GM21619 (cell line): ENCODE measurements at regions not wholly inside any gene's neighbourhood (a gene's known extent, or its start where the extent isn't known, plus 50 kb on each side); places are given as distances from the start of the nearest gene placed in this dataset.

ENCODE experiments used
- ATAC-seq: cut with Tn5 transposase; IDR thresholded peaks from one replicate; pipeline ENCODE4 v1.9.1; 2021; ENCODE audit not compliant: unreplicated experiment

DNA sequence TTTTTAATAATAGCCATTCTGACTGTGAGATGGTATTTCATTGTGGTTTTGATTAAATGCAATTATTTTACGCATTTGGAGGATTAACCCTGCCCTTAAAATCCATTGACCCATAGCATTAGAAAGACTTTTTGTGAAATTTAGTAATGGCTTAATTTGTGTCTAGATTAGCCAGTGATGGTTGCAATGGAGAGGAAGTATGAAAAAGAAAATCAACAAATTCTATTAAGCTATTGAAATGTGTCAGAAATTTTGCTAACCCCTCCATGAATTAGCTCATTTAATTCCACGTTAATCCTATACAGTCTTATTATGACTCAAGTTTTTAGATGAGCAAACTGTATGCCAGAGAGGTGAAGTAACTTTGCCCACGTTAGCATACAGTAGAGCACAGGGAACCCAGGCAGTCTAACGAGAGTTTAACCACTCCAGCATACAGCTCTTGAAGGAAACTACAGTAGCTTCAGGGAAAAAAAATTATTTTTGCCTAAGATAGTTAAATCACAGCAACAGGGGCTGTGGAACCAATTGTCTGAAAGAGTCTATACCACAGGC lies 158.2 kb upstream of the PPP2R2B start:
- ATAC-seq = no peak

DNA sequence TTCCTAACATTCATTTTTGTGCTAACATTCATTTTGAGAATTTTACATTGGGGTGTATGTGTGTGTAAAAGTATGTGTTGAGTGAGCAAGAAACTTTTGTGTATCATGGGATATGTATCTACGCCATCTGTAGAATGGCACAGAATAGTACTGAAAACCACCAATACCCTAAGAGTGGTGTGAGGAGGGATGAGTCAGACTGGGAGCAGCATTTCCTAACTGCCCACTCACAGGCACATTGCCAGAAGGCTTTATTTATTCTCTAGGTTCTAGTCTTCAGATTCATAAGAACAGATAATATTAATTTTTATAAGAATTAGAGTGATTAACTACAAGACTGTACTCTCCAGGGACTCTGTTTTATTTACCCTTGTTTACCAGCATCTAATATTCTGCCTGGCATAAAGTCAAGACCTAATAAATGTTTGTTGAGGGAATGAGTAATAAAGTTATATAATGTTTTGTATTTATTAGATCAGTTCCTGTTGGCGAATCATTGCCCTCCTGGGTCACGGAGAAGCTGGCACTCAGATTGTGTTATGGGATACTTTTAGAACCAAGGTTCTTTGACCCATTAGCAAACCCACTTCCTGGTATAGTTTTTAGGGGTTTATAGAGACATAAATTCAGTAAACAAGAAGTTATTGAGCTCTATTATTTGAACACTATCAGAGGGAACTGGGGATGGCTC lies 159.1 kb upstream of the PPP2R2B start:
- no peak for ATAC-seq

DNA sequence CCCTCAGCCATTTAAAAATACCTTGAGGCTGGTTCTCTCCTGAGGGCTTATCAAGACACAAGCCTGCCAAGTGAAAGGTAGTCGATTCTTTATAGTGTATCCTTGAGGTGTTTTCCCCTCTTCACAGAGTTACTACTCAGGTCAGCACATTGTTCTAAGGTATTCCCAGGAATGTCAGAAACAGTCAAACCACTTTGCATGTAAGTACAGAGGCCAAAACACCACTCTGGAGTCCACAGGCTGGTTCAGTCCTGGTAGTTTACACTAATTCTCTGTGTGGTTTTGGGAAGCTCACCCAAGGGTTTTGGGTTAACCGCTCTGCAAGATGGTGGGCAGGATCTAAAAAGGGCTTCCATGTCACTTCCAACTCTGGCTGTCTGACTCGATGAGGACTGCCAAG lies 162.3 kb upstream of the PPP2R2B start:
- ATAC-seq = no peak

DNA sequence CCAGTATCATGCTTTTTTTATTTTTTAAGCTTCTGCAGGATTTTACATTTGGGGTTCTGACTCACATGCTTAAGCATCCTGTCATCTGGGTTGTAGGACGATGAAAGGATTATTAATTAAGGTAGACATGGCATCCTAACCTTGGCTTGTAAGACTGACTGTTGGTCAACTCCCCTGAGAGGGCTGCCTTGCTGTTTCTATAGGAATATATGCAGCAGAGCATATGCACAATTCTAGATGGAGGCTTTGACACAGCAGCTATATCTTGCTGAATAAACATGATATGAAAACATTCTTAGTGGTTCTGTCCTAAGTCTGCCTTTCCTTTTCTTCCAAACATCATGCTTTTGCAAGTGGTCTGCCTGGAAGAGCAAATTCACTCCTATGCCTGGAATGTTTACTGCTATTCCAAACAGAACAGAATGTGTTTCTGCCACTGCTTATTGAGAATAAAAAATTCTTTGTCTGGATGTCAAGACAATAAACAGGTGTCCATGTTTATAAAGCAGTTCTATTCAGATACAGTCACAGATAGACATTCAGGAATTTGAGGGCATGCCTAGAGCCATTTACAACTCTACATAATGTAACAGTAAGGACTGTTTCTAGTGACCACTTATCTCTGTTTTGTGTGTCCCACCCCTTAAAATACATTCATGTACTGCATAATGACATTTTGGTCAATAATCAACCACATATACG lies 166.2 kb upstream of the PPP2R2B start:
- ATAC-seq = no peak

DNA sequence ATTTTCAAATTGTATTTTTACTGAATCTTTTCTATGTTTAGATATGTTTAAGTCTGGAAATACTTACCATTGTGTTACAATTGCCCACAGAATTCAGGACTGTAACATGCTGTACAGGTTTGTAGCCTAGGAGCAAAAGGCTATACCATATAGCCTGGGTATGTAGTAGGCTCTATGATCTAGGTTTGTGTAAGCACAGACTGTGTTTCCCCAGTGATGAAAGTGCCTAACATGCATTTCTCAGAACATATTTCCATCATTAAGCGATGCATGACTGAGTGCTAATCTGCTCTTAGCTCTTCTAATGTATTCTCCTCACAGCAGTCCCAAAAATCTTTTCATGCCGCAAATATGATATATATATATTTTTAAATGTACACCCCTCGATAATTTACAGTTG lies 166.7 kb upstream of the PPP2R2B start:
- no peak for ATAC-seq

DNA sequence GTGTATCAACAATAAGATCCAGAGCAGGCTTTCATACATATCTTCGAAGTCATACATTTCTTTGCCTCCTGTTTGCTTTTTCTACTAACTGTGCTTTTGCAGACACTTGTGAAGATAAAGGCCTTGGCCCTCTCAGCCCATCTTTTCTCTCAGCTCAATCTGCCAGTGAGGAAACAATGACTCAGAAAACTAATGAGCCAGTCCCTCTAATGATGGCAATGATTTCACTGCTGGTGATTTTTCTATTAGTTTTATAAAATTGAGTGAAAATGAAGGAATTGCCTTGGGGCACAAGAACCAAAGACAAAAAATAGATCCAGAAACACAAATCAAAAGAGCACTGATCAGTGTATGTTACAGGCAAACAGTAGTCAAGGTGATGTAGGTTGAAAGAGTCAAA lies 167.7 kb upstream of the PPP2R2B start:
- ATAC-seq = no peak

DNA sequence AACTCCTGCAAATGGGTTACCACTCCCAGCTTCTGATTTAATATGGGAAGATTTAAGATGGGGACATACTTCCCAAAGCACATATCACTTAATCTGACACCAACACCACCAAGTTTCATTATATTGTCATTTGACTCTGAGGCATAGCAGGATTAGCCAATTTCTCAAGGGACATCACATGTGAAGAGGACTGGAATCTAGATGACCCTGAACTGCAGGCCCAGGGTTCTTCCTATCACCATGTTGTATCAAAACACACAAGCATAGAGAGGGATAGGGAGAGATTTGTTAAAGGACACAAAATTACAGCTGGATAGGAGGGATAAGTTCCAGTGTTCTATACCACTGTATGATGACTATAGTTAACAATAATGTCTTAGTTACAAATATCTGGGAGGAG lies 168.3 kb upstream of the PPP2R2B start:
- no peak for ATAC-seq

DNA sequence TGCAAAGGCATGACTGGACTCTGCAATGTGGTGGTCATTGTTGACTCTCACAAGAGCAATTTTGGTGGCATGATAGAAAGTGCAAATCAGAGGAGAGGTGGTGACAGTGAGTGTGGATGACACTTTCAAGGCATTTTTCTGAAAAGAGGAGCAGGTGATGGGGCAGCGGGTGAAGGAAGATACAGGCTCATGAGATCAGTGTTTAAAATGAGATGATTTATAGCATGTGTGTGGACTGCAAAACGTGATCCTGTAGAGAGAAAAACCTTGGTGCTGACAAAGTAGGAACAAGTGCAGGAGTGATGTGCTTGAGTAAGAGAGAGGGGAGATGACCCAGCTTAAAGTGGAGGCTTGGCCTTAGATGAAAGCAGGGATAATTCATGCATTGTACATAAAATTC lies 171.2 kb upstream of the PPP2R2B start:
- ATAC-seq = no peak

DNA sequence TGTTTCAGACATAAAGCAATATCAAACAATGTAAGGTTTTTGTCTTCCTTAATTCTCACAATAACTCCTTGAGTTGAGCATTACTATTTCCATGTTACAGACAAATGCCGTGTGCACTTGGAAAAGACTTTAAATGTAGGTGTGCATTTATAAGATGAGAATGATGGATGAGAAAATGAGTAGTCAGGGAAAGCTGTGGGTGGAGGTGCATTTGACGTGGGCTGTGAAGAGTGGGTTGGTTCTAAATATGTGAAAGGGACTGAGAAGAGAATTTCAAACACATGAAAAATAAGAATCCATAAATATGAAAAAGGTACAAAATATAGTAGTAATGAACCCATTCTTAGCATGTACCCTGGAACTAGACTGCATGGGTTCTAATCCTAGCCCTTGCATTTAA lies 171.6 kb upstream of the PPP2R2B start:
- ATAC-seq = no peak

DNA sequence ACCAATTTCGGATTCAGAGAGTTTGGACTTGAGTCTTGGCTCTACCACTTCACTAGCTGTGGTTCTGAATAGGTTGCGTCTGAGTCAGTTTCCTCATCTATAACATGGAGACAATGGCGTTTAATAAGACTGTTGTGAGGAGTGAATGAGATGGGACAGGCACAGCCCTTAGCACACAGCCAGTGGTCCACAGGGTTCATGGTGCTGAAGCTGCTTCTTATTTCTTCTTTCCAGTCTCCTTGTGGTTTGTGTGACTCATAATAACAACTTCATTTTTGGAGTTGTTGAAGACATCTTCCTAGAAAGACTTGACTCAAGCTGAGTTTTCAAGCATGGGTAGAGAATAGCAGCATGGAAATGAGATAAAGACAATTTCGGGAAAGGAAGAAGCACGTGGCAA lies 172.6 kb upstream of the PPP2R2B start:
- no peak for ATAC-seq

DNA sequence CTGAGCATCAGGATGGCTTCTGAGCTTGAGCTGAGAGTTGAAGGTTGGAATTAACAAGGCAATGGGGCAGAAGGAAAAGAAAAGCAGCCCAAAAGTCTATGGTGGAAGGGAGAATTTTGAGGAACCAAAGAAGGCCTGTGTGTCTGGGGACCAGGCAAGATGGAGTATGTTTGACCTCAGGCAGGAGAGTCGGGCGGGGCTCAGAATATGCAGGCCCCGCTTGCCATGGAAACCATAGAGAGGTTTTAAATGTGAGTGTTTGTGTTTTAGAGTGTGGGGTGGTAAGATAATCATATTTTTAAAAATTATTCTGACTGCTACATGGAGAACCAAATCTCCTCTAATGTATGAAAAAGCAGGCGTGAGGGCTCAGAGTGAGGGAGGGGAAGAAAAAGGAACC lies 174.0 kb upstream of the PPP2R2B start:
- ATAC-seq = no peak

DNA sequence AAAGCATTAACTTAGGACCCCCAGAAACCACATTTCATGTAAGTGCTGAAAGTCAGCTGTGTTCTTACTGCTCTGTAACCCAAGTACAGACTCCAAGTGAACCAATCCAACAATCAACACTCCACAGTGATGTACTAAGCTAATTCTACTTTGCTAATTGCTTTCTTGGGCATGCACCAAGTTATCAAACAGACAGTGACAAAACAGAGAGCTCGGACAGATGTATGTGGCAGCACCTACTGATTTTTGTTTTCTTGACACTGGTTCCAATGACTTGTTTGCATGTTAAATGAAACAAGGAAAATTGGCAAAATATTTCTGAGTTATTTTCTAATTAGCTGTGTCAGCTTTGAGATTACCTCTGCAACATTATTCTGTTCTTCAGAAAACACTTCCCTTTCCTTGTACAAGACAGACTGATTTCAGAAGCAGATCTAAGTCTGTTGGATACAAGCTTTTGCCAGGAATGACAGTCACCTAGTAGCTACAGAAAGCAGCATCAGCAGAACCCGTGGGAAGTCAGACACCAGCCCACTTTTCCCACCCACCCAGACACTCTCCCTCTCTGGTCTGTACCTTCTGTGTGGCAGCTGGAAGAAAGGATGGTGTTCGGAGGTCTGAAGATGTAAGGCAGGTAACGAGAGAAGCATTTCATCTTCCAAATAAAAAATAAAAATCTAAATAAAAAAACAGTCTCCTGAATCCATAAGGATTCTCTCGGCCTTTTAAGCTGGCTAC lies 176.7 kb upstream of the PPP2R2B start:
- no peak for ATAC-seq

DNA sequence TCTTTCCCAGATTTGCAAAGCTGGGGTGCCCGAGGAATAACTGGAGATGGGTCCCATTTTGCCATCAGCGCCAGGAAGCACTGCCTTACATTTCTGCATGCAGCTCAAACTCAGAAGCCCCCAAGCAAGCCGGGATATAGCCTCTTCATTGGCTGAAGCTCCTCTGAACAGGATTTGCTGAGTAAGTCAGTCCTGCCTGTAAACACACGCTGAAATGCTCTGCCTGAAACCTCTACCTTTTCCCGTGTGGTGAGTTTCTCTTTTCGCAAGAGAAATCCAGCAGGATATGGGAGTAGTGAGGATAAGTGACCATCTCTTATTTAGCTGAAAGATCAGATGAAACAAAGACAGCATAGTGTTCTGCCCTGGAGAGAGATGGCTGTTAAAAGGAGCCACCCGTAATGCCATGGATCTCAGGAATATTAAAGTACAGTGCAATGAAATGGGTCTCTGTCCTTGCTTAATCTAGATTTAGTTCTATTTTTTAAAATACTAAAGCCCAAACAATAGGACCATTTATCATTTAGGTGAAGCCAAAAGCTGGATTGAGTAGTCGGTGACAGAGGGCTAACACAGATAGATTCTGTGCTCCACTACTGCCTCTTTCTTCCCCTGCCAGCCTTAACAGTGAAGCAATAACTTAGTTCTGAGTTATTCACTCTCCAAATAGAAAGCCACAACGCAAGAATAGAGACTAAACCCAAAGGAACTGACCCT lies 177.5 kb upstream of the PPP2R2B start:
- no peak for ATAC-seq

DNA sequence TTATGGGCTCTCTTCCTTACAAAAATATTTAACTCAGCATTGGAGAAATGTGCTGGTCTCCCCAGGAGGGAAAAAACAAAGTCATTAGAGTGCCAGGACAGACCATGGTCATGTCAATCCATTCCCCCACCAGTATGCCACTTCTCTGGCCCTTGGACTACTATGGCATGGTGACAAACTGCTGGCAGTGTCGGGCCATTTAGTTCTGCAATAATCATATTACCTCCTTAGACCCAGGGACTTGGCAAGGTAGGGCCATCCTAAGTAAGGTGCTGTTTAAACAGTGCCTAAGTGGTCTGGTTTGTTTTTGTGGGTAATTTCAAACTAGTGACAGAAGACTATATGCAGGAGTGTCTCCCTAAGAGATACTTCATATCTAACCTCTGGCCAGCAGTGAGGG lies 177.8 kb upstream of the STK32A start:
- no peak for ATAC-seq

DNA sequence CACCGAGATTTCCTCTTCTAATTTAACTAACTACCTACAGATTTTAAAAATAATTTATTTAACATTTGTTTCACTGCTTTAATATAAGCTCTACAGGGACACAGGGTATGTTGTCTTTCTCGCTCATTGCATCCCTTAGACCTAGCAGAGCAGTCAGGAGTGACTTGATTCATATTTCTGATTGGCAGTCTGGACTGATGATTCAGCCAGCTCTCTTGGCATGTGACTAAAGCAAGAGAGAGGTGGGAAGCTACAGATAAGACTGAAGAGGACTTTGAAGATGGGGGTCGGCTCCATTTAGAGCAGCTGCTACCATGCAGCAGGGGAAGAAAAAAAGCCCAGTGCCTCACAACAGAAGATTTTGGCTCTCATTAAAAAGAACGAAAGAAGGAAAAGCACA lies 173.4 kb upstream of the STK32A start:
- no peak for ATAC-seq

DNA sequence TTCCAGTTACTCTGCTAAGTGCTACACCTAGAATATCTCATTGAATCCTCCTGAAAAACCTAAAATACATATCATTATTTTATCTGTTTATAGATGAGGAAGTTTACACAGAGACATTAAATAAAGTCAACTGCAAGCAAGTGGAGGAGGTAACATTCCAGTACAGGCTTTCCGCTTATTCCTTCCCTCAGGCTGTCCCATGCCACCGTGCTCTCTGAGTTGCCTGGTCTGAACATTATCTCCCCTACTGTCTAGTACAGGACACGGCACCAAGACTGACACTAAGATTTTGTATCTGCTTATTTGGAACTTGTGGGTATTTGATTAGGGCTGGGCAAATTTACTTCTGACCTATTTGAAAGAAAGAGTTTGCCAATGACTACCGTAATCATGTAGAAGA lies 172.4 kb upstream of the STK32A start:
- ATAC-seq = no peak

DNA sequence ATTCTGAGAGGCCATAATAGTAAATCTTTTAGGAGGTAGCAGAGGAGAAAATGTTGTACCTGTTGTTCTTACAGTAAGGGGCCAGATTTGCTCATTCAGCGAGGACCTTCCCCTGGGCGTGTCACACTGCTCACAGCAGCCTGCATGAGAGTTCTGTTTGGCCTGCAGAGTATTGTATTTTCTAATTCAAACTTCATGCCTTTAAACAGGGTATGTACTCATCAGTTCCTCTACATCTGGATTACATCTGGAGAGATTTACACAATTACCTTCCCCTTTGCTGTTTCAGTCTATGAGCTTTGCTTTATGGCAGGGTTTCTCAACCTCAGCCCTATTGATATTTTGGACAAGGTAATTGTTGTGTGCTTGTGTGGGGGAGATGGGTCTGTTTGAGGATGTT lies 170.9 kb upstream of the STK32A start:
- ATAC-seq = no peak

DNA sequence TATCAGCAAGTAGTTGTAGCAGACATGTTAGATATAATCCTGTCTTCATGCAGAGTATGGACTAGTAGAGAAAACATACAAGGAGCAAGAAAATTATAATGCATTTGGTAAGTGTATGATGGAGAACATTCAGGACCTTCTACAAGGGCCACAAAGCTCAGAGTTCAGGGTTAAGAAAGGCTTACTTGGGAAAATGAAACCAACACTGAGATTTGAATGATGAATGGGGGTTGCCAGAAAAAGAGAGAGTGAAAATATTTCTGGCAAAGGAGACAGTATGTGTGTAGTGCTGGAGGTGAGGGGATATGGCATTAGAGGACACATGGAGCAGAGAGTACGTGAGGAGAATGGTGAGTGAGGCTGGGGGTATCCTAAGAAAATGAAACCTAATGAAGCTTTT lies 169.8 kb upstream of the STK32A start:
- ATAC-seq = peak; percentile 74

DNA sequence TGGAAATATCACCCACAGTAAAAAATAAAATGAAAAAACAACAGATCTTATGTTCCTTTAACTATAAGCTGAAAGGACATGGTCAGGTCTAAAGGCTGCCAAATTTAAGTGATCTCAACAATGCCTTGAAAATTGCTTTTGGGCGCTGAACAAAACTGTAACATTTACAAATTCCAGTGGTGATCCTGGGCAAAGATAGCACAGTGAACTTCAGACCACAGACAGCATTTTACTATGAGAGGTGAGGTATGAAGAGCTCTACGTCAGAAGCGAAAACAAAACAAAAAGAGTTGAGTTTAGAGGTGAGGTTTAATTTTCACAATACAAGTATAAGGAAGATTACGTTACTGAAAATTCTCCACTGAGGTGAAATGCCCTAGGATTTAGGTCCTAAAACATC lies 165.8 kb upstream of the STK32A start:
- ATAC-seq = no peak

DNA sequence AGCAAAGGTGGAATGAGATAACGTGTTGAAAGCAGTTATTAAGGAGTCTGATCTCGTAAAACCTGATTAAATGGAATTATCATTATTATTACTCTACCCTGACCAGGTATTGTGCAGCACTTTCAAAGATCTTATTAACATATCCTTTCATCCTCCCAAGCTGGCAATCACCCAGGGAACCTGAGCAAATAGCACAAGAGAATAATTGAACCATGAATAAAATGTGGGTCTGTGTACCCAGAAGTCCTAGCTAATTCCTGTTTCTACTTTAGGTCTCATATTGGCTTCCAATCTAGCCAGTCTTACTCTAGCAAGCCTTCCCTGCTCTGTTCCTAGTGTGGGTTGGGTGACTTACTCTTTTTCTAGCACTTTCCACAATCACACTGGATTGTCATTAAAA lies 162.2 kb upstream of the STK32A start:
- no peak for ATAC-seq

DNA sequence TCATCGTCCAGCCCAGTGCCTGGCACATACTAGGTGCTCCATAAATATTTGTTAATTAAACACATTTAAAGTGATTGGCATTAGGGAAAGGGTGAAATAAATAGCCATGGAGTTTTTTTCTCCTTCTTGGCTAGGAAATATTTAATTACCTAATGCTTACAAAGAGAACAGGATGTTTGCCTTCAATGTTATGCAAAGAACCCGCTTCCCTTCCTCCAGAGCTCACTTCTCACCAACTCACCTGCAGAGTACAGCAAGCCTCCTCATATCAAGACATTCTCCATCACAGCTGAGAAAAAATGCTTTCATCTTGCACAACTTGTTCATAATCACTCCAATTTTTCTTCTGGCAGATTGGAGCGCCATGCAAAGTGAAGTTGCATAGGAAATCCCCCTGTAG lies 161.7 kb upstream of the STK32A start:
- no peak for ATAC-seq
